SJSA1 (cell line): ENCODE measurements at regions not wholly inside any gene's neighbourhood (a gene's known extent, or its start where the extent isn't known, plus 50 kb on each side); places are given as distances from the start of the nearest gene placed in this dataset.

Experiments used
- DNase-seq, 2 experiments: peaks; one replicate each; pipeline ENCODE4 v3.0.0-alpha.2; 2015 to 2020; ENCODE audit warnings: low spot score in 2 of 2, low read depth in 1 of 2
- H3K27ac ChIP-seq: fragments of 250-450 bp; sonication (Bioruptor Pico); 2 replicates; pipeline ENCODE4 v1.5.1; 2020; ENCODE audit warnings: mild to moderate bottlenecking, moderate library complexity
- H3K27me3 ChIP-seq: fragments of 250-450 bp; sonication (Bioruptor Pico); replicated peaks from 2 replicates; pipeline ENCODE4 v1.5.1; 2020; ENCODE audit warnings: mild to moderate bottlenecking, moderate library complexity
- H3K36me3 ChIP-seq: fragments of 250-450 bp; sonication (Bioruptor Pico); 2 replicates; pipeline ENCODE4 v1.5.1; 2020; ENCODE audit warnings: mild to moderate bottlenecking
- H3K4me1 ChIP-seq: fragments of 250-450 bp; sonication (Bioruptor Pico); replicated peaks from 2 replicates; pipeline ENCODE4 v1.6.1; 2021; ENCODE audit warnings: mild to moderate bottlenecking
- H3K4me3 ChIP-seq: fragments of 250-450 bp; sonication (Bioruptor Pico); 2 replicates; pipeline ENCODE4 v1.5.1; 2020; ENCODE audit warnings: mild to moderate bottlenecking
- H3K9me3 ChIP-seq: fragments of 250-450 bp; sonication (Bioruptor Pico); replicated peaks from 2 replicates; pipeline ENCODE4 v1.5.1; 2020; ENCODE audit warnings: mild to moderate bottlenecking

DNA sequence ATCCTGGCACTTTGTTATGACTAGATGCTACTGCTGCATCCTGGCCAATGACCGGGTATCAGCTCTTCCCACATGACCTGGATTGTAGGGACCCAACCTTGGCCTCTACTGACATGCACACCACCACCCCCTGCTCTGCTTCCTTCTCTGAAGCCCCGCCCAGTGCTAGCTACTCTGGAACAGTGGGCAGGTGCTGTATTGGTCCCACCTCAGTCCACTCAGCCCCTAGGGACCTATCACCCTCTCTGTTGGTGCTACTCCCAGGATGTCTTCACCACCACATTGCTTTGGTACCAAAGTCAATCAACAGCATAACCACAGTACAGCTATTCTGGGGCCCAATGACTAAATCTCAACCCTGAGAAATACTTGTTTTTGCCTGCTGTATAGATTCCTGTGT lies 170.2 kb upstream of the PRICKLE2 start:
- DNase-seq = no peak
- peaks cover 26% of the 10 kb centered on the region for H3K4me1 ChIP-seq
- no peak overlapping the region for H3K4me3 ChIP-seq
- no peaks in the 10 kb centered on the region for H3K27me3 ChIP-seq
- H3K36me3 ChIP-seq = no peaks in the 10 kb centered on the region
- no peaks in the 10 kb centered on the region for H3K9me3 ChIP-seq
- H3K27ac ChIP-seq = no peak overlapping the region

DNA sequence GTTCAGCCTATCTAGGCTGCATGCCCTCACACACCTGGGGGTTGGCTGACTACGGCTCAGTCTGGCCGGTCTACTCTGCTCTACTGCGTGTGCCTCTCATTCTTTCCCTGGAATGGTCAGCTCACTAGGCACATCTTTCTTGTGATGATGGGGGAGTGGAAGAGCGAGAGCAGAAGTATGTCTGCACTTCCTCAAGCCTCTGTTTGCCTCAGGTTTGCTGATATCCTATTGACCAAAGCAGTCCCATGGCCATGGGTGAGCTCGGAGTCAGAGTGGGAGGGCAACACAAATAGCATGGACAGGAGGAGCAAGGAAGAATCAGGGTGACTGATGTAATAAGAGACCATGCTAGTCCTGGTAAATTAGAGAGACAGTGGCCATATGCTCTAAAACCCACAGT lies 167.9 kb upstream of the PRICKLE2 start:
- Histone ChIP-seq H3K4me1 (peaks cover 20% of the 10 kb centered on the region), H3K9me3 (no peaks in the 10 kb centered on the region), H3K4me3 (no peak overlapping the region), H3K36me3 (no peaks in the 10 kb centered on the region), H3K27me3 (no peaks in the 10 kb centered on the region), H3K27ac (no peak overlapping the region)
- no peak for DNase-seq

DNA sequence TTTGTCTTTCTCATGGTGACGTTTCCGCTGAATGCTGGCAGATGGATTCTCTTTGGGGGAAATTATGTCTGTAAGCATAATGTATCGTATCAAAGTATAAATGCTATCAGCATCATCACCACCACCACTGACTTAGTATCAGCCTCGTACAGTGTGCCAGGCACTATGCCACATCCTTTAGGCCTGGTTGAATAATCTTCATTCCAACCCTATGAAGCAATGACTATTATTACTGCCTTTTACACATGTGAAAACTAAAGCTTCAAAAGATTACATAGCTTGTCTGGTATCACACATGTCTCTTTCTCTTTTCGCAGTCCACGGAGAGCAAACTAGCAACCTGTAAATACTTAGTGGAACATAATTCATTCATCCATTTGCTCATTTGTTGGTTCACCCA lies 166.7 kb upstream of the PRICKLE2 start:
- H3K4me3 ChIP-seq = no peak overlapping the region
- H3K9me3 ChIP-seq = no peaks in the 10 kb centered on the region
- no peaks in the 10 kb centered on the region for H3K27me3 ChIP-seq
- H3K27ac ChIP-seq = no peak overlapping the region
- H3K4me1 ChIP-seq = peaks cover 8% of the 10 kb centered on the region
- DNase-seq = no peak
- H3K36me3 ChIP-seq = no peaks in the 10 kb centered on the region

DNA sequence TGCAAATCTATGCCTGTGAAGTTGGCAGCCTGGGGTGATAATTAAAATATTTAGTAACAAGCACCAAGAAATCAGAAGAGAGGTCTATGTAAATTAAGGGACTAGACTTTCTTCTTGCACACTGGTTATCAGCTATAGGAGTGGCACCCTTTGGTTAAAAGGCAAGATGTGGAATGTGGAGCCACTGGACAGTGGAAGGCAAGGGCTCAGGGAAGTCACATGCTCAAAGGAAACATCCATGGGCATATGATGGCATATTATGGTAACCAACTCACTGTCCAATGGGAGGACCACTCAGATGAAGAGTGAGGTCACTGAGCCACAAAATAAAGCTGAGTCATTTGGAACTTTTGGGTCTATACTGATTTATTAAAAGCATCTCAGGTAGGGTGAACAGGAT lies 165.6 kb upstream of the PRICKLE2 start:
- Histone ChIP-seq H3K27ac (no peak overlapping the region), H3K4me3 (no peak overlapping the region), H3K27me3 (no peaks in the 10 kb centered on the region), H3K36me3 (no peaks in the 10 kb centered on the region), H3K4me1 (0 out of 2 replicates have a peak, but pooled peaks cover 4% of the 10 kb centered on the region), H3K9me3 (no peaks in the 10 kb centered on the region)
- DNase-seq = no peak

DNA sequence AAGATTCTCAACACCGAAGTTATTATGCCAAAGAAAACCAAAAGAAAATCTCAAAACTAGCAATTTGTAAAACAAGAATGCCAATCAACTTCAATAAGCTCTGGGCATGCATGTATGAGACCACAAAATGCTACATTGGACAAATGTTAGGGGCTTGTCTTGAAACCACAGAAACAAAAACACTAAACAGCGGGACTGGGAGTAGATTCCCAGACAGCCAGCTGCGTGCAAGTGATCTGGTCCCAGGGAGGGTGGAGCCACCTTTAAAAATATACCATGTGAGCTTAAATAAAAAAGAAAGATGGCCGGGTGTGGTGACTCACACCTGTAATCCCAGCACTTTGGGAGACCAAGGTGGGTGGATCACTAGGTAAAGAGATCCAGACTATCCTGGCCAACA lies 163.6 kb upstream of the PRICKLE2 start:
- Histone ChIP-seq H3K27me3 (no peaks in the 10 kb centered on the region), H3K36me3 (no peaks in the 10 kb centered on the region), H3K9me3 (no peaks in the 10 kb centered on the region), H3K4me3 (no peak overlapping the region), H3K4me1 (0 out of 2 replicates have a peak, but pooled peaks cover 4% of the 10 kb centered on the region), H3K27ac (no peak overlapping the region)
- peak in 1 of 2 experiments; percentile 30 for DNase-seq

DNA sequence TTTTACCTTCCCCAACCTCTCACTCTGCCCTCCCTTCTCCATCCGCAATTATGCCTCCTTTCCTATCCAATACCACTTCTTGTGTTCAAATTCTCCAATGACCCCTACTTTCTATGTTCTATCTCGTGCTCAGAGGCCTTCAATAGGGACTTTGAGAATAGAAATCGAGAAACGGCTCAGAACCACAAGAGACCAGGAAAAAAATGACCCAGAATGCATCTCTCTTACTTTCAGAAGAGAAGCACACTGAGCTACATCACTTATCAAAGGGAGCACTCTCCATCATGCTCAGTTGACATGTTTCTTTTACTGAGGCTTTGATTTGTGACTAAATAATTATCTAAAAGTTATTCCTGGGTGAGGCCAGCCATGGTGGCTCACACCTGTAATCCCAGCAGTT lies 162.4 kb upstream of the PRICKLE2 start:
- H3K27me3 ChIP-seq = no peaks in the 10 kb centered on the region
- H3K27ac ChIP-seq = no peak overlapping the region
- no peak for DNase-seq

DNA sequence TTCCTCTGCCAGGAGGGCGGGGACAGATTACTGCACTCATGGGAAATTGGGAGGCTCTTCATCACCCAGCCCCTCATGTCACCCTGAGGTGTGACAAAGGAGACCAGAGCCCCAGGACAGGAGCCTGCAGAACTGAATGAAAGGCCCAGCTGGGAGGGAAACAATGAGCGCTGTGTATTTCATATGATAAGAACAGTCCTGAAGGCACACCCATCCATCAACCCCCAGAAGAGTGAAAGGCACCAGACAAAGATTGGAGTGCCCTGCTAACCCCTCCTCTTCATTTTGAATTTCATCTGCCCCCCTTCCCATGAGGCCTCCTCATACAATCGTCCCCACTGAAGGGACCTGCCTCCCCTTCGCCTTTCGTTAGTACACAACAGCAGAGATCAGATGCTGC lies 160.0 kb upstream of the PRICKLE2 start:
- Histone ChIP-seq H3K9me3 (no peaks in the 10 kb centered on the region), H3K36me3 (no peaks in the 10 kb centered on the region), H3K4me3 (no peak overlapping the region), H3K27me3 (no peaks in the 10 kb centered on the region), H3K27ac (no peak overlapping the region), H3K4me1 (peaks cover 20% of the 10 kb centered on the region)
- DNase-seq = no peak

More for the DNA sequence above, 162.4 kb upstream of the PRICKLE2 start:
- H3K36me3 ChIP-seq = no peaks in the 10 kb centered on the region
- no peak overlapping the region for H3K4me3 ChIP-seq
- peaks cover 6% of the 10 kb centered on the region for H3K4me1 ChIP-seq
- no peaks in the 10 kb centered on the region for H3K9me3 ChIP-seq

DNA sequence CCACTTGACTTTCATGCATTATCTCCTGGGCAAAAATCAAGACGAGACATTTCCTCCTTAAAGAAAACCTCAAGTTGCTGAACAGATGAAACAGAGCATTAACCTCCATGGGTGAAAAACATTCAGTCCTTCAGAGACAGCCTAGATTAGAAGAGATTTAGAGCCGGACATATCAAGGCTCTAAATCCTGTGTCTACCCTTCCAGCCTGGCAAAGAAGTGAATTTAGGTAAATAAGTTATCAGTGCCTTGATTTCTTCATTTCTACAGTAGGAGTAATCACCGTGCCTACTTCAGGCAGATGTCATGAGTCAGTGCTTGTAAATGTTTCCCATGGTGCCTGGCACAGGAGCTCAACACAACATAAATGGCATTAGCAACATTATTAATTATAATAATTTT lies 159.3 kb upstream of the PRICKLE2 start:
- DNase-seq = no peak
- Histone ChIP-seq H3K4me1 (peaks cover 20% of the 10 kb centered on the region), H3K36me3 (no peaks in the 10 kb centered on the region), H3K27ac (no peak overlapping the region), H3K9me3 (no peaks in the 10 kb centered on the region), H3K27me3 (no peaks in the 10 kb centered on the region), H3K4me3 (no peak overlapping the region)

DNA sequence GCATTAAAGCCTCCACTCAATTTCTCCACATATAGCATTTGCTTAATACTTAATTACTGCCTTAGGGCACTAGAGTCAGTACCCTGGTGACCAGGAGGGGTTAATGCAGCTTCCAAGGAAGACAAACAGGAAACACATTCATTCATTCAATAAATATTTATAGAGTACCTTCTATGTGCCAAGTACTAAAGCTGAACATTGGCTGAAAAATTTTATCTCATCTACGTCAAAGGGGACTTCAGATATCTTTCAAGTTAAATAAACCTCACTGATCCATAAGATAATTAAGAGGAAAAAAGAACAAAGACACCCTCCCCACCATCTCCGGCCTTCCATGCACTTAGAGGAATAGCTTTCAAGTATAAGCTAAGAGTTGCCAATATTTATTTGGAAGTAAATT lies 156.9 kb upstream of the PRICKLE2 start:
- H3K9me3 ChIP-seq = no peaks in the 10 kb centered on the region
- H3K36me3 ChIP-seq = no peaks in the 10 kb centered on the region
- no peaks in the 10 kb centered on the region for H3K27me3 ChIP-seq
- peaks cover 15% of the 10 kb centered on the region for H3K4me1 ChIP-seq
- H3K4me3 ChIP-seq = no peak overlapping the region
- H3K27ac ChIP-seq = no peak overlapping the region
- DNase-seq = no peak

DNA sequence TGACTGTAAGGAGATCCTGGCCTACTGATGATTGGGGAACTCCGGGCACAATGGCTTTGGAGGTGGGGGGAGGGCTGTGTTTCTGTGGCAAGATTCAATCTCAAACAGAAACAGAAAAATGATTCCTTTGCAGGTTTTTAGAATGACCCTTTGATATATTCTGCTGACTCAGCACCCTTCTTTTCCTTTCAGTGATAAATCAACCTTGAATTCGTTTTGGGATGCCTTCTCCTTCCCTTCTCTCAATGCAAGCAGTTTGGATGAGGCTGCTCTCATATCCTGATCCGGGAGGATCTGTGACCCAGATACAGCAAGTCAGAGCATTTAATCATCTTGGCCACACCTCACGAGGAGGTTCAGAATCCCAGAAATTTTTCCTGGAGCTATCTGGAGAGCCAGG lies 156.1 kb upstream of the PRICKLE2 start:
- H3K27ac ChIP-seq = no peak overlapping the region
- no peaks in the 10 kb centered on the region for H3K36me3 ChIP-seq
- no peaks in the 10 kb centered on the region for H3K27me3 ChIP-seq
- H3K4me3 ChIP-seq = no peak overlapping the region
- H3K4me1 ChIP-seq = peaks cover 15% of the 10 kb centered on the region
- no peaks in the 10 kb centered on the region for H3K9me3 ChIP-seq
- DNase-seq = no peak

DNA sequence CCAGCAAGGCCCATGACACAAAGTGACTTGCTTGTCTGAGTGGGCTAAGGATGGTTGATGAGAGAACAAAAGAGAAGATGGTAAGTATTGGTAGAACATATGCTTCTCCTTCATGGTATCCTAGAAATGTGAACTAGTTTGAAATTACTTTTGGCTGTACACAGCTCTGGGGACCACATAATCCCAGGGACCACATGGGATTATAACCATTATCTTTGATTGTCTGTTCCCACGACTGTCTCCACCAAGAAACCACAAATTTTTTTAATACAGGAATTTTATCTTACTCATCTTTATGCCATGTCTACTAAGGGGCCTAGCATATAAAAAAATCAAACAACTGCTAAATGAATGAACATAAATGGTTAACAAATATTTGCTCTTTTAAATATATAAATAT lies 155.3 kb upstream of the PRICKLE2 start:
- Histone ChIP-seq H3K36me3 (no peaks in the 10 kb centered on the region), H3K4me3 (no peak overlapping the region), H3K27me3 (no peaks in the 10 kb centered on the region), H3K4me1 (peaks cover 15% of the 10 kb centered on the region), H3K9me3 (no peaks in the 10 kb centered on the region), H3K27ac (no peak overlapping the region)
- DNase-seq = no peak

DNA sequence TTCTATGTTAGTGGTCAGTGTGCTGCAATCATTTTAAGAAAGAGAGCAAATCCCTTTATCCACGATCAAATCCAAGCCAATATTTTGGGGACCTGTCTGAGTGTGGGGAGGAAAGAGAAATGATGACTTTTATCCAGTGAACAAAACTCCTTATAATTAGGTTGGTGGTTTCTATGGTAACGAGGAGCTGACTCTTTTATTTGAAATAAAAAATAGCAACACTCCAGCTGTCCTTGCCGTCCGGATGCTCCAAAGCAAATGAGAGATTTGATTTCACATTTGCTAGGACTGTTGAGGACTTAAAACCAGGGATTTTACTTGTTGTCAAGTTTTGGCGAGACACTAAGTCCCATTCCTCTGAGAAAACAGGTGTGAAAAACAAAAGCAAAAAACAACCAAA lies 154.0 kb upstream of the PRICKLE2 start:
- Histone ChIP-seq H3K4me1 (peaks cover 15% of the 10 kb centered on the region), H3K4me3 (no peak overlapping the region), H3K36me3 (no peaks in the 10 kb centered on the region), H3K27ac (no peak overlapping the region), H3K27me3 (no peaks in the 10 kb centered on the region), H3K9me3 (no peaks in the 10 kb centered on the region)
- DNase-seq = no peak

DNA sequence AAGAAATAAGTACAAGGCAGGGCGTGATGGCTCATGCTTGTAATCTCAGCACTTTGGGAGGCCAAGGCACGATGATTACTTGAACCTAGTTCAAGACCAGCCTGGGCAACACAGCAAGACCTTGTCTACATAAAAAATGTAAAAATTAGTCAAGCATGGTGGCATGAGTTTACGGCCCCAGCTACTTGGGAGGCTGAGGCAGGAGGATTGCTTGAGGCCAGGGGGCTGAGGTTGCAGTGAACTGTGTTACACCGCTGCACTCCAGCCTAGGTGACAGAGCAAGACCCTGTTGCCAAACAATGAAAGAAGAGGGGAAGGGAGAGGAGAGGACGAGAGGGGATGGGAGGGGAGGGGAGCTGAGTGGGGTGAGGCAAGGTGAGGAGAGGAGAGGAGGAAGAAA lies 152.7 kb upstream of the PRICKLE2 start:
- H3K27ac ChIP-seq = no peak overlapping the region

DNA sequence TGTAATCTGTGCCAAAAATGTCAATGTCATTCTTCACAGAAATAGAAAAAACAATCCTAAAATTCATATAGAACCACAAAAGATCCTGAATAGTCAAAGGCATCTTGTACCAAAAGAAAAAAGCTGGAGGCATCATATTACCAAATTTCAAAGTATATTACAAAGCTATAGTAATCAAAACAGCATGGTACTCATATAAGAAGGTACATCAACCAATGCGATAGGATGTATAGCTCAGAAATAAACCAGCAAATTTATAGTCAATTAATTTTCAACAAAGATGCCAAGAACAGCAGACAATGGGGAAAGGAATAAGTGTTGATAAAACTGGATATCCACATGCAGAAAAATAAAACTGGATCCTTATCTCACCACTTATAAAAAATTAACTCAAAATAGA lies 150.5 kb upstream of the PRICKLE2 start:
- H3K9me3 ChIP-seq = no peaks in the 10 kb centered on the region
- H3K27ac ChIP-seq = no peak overlapping the region
- no peak overlapping the region for H3K4me3 ChIP-seq
- no peaks in the 10 kb centered on the region for H3K36me3 ChIP-seq
- DNase-seq = no peak
- no peaks in the 10 kb centered on the region for H3K27me3 ChIP-seq
- H3K4me1 ChIP-seq = no peaks in the 10 kb centered on the region; the same call in 1 of the 2 replicates

More for the DNA sequence above, 152.7 kb upstream of the PRICKLE2 start:
- Histone ChIP-seq H3K36me3 (no peaks in the 10 kb centered on the region), H3K27me3 (no peaks in the 10 kb centered on the region), H3K4me1 (peaks cover 15% of the 10 kb centered on the region), H3K9me3 (no peaks in the 10 kb centered on the region), H3K4me3 (no peak overlapping the region)
- DNase-seq = no peak

DNA sequence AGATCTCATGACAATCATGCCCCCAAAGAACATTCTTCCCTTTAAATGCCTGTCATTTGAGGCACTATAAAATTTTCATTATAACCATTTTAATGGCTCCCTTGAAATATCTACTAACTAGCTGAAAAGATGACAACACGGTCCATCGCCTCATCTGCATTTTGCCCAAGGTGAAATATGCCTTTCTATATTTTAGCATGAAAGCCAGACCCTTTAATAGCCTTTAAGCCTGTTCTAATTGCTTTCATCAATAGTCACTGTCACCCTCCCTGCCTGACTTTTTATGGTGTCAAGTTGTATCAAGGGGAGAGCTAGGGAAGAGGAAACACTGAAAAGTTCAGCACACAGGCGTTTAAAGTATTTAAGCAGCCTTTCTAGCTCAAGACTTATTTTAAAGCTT lies 144.1 kb upstream of the PRICKLE2 start:
- H3K27me3 ChIP-seq = no peaks in the 10 kb centered on the region
- H3K9me3 ChIP-seq = no peaks in the 10 kb centered on the region
- H3K4me1 ChIP-seq = no peaks in the 10 kb centered on the region; the same call in 1 of the 2 replicates
- H3K4me3 ChIP-seq = no peak overlapping the region
- DNase-seq = no peak
- no peak overlapping the region for H3K27ac ChIP-seq
- no peaks in the 10 kb centered on the region for H3K36me3 ChIP-seq
